GM21526 (cell line): ENCODE measurements at regions not wholly inside any gene's neighbourhood (a gene's known extent, or its start where the extent isn't known, plus 50 kb on each side); places are given as distances from the start of the nearest gene placed in this dataset.
"Not testable (repeated sequence)": the region's sequence is repeated elsewhere in the genome, so short reads cannot be mapped to it uniquely, and the experiment has no call there.

Source experiments
- ATAC-seq: cut with Tn5 transposase; IDR thresholded peaks from one replicate; pipeline ENCODE4 v1.9.1; 2021; ENCODE audit warnings: moderate library complexity; ENCODE audit not compliant: unreplicated experiment, low FRiP score

DNA sequence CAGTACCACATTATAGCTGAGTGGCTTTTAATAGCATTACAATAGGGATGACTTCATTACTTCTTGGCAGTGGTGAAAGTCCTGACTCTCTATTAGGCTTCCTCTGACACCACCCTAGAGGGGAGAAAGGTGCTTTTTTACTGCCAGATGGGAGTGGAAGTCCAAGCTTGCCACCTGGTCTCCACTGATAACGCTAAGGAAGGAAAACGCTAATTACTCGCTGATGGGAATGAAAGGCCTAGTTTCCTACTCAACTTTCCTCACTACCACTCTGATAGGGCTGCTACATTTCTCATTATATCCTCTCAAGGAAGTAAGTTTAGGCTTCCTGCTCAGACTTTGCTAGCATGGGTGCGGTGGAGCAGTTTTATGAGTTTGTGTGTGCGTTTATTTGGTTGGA lies 62.3 kb upstream of the PAGE3 start:
- ATAC-seq, result no peak

DNA sequence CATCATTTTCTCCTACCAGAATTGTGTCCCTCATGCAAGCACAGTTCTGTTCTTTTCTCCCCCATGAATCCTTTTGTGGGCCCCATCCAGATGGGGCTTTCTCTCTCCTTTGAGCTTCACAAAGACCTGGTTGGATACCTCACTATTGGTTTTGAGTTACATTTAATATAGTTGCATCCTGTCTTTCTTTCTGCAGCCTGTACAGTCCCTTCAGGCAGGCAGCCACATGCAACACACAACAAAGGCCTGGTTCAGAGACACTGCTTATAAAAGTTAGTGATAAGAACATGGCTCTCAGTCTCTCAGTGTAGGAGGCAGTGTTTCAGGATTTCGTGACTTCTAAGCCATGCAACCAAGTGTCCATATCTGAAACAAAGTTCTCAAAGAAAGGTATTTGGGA lies 70.6 kb upstream of the PAGE3 start:
- ATAC-seq, result no peak

- no peak for ATAC-seq
Observed at GRCh38 chrX:55336176-55336575, 71.5 kb upstream of the PAGE3 start.

GRCh38 chrX:55340896-55341433 lies 76.2 kb upstream of the PAGE3 start:
- ATAC-seq, result no peak

- peak; percentile 76 for ATAC-seq
Observed at GRCh38 chrX:55342533-55343501, 78.1 kb upstream of the PAGE3 start.

GRCh38 chrX:55356609-55357008 lies 91.9 kb upstream of the PAGE3 start:
- no peak for ATAC-seq

DNA sequence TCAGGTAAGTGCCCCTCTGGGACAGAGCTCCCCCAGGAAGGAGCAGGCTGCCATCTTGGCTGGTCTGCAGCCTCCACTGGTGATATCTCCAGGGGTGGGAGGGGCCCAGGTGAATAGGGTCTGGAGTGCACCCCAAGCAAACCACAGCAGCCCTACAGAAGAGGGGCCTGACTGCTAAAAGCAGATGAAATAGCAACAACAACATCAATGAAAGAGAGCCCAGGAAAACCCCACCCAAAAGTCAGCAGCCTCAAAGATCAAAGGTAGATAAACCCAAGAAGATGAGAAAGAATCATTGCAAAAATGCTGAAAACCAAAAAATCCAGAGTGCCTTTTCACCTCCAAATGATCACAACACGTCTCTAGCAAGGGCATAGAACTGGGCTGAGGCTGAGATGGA lies 92.5 kb upstream of the PAGE3 start:
- ATAC-seq, result no peak

DNA sequence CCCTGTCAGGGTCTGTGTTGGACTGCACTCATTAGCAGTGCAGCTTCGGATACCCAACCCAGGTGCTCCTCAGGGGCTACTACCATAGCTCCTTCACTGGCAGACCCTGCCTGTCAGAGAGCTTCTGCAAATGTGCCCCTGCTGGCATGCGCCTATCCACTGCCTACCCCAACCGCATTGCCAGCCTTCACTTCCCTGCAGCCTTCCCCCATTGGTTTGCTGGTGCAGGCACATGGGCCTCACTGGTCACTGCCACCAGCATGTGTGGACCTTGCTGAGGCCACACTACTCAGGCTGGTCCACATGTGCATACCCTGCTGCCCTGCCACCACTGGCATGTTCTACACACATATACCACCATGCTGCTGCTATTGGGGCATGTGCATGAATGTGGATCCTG lies 72.5 kb upstream of the MAGEH1 start:
- no peak for ATAC-seq

DNA sequence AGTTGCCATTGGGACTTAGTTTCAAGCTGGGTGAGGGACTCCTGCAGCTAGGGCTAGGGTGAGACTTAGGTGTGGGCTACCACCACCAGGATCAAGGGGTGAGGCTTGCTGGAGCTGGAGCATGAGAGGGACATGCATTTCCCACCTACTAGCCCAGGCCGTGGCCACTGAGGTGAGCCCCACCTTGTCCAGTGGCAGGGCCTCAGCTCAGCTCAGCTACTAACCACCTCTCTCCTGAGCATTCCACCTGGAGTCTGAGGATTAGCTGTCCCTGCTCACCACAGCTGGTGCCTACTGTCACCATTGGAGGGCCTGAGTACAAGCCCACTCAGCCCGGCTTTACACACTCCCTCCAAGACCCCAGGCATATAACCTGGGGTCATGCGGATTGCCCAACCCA lies 62.6 kb upstream of the MAGEH1 start:
- ATAC-seq, result no peak

DNA sequence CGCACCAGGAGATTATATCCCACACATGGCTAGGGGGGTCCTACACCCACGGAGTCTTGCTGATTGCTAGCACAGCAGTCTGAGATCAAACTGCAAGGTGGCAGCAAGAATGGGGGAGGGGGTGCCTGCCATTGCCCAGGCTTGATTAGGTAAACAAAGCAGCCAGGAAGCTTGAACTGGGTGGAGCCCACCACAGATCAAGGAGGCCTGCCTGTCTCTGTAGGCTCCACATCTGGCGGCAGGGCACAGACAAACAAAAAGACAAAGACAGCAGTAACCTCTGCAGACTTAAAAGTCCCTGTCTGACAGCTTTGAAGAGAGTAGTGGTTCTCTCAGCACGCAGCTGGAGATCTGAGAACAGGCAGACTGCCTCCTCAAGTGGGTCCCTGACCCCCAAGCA lies 55.1 kb upstream of the MAGEH1 start:
- ATAC-seq, result not testable (repeated sequence)
